ENCODE measurements at regions not wholly inside any gene's neighbourhood (a gene's known extent, or its start where the extent isn't known, plus 50 kb on each side); places are given as distances from the start of the nearest gene placed in this dataset.

- TF ChIP-seq CTCF (IDR thresholded peaks at IDR 0.05; ENCODE audit: low read depth, low read length, missing input control) (no peak), EGR1 (IDR thresholded peaks at IDR 0.05; ENCODE audit: low read depth in 2 of 2) (no peak), ATF3 (IDR thresholded peaks at IDR 0.05) (no peak)
Observed at GRCh38 chr12:115443351-115443938, 759.5 kb upstream of the TBX3 start.

All from liver (tissue), 3 donors.